GM12874 (cell line): ENCODE measurements at regions not wholly inside any gene's neighbourhood (a gene's known extent, or its start where the extent isn't known, plus 50 kb on each side); places are given as distances from the start of the nearest gene placed in this dataset.

Source experiments
- TF ChIP-seq, protein P1 (sequence below): IDR thresholded peaks from 2 replicates; pipeline ENCODE4 v1.5.1; 2011; ENCODE audit warnings: low read depth, mild to moderate bottlenecking, control low read depth, low read length, moderate library complexity; ENCODE audit not compliant: insufficient read depth

DNA sequence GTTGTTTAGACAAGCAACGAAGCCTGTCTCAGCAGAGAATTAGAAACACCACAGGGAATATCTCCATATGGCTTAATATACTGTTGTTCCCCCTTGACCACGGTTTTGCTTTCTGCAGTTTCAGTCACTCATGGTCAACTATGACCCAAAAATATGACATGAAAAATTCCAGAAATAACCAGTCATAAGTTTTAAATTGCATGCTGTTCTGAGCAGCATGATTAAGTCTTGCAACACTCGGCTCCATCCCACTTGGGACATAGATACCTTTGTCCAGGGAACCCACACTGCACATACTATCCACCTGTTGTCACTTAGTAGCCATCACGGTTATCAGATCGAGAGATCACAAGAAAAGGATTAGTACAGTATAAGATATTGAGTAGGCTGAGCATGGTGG is 60.7 kb upstream of the FOXK1 start:
- TF ChIP-seq, protein P1, sequence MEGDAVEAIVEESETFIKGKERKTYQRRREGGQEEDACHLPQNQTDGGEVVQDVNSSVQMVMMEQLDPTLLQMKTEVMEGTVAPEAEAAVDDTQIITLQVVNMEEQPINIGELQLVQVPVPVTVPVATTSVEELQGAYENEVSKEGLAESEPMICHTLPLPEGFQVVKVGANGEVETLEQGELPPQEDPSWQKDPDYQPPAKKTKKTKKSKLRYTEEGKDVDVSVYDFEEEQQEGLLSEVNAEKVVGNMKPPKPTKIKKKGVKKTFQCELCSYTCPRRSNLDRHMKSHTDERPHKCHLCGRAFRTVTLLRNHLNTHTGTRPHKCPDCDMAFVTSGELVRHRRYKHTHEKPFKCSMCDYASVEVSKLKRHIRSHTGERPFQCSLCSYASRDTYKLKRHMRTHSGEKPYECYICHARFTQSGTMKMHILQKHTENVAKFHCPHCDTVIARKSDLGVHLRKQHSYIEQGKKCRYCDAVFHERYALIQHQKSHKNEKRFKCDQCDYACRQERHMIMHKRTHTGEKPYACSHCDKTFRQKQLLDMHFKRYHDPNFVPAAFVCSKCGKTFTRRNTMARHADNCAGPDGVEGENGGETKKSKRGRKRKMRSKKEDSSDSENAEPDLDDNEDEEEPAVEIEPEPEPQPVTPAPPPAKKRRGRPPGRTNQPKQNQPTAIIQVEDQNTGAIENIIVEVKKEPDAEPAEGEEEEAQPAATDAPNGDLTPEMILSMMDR = no peak

DNA sequence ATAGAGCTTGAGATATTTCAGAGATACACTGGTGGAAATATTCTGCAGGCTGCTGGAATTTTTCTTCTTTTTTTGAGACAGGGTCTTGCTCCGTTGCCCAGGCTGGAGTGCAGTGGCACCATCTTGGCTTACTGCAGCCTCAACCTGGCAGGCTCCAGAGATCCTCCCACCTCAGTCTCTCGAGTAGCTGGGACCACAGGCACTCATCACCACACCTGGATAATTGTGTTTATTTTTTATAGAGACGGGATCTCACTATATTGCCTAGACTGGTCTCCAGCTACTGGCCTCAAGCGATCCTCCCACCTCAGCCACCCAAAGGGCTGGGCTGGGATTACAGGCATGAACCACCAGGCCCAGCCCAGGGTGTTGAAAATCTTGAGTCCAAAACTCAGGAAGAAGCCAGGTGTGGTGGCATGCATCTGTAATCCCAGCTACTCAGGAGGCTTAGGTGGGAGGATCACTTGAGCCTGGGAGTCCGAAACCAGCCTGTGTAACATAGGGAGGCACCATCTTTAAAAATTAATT is 55.7 kb upstream of the FOXK1 start:
- TF ChIP-seq, protein P1 = no peak

DNA sequence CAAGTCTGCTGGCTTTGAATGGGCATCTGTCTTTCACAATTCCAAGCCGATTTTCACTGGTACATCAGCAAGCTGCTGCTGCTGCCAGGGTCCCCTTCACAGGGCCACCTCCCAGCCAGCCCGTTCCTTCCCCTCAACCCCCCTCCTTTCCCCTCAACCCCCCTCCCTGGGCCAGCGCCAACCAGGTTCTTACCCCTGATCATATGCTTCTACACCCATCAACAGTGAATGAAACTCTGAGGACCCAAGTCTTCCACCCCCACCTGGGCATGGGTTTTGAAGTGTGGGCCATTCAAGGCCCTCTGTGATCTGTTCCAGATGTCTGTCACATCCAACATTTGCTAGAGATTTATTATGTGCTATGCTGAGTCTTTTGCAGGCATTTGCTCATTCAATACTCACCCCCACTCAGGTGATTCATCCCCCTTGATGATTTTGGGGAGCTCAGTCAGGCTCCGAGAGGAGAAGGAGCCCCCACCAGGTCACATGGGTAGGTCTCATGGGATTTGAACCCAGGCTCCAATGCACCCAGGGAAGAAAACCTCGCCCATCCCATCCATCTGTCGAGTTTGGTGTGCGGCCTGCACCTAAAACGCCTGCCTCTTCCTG is 52.7 kb upstream of the FOXK1 start:
- TF ChIP-seq, protein P1 = no peak

DNA sequence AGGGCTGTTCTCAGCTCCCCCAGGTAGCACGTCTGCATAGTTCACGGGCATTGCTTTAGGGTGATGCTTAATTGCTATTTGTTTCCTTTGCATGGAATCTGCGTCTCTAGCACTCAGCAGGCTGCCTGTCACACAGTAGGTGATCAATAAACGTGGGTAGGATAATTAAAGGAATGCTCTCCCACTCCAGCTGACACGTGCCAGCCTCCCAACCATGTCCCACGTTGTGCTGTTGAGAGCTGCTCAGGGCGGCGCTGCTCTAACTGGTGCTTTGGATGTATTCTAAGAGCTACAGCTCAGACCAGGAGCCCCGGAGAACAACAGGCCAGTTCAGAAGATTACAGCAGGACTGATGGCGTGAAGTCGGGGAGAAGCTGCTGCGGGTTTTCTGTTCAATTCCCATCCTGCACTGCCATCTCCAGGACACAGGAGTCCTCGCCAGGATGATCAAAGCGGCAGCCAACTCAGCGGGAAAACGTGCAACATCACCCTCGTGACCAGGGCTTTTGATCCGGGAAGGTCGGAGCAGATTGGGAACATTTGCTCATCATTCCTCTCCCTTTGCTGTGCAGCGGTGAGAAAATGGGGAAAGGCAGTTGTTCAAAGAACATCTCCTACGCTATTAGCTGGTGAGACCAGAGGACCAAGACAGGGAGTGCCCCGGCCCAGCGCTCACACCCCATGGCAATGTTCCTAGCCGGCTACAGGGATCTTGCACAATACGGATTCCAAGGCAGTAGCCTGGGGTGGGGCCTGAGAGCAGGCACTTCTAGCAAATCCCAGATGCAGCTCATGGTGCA is 50.5 kb upstream of the FOXK1 start:
- TF ChIP-seq, protein P1 = no peak
